ENCODE measurements at regions not wholly inside any gene's neighbourhood (a gene's known extent, or its start where the extent isn't known, plus 50 kb on each side); places are given as distances from the start of the nearest gene placed in this dataset.

DNA sequence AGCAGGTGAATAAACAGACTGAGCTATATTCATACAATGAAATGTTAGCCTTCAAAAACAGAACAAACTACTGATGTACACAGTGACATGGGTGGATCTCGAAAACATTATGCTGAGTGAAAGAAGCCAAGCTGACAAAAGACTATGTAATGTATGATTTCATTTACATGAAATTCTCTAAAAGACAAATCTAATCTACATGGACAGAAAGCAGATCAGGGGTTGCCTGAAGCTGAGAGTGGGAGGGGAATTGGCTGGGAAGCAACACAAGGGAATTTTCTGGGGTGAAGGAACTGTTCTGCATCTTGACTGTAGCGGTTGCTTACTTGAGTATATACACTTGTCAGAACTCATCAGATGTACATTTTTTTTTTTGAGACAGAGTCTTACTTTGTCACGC, 121.7 kb upstream of the SVIL start:
- no peak for DNase-seq (ENCODE audit: low read depth in 2 of 2)
- Histone ChIP-seq H4K20me1 (ENCODE audit: control insufficient read depth, extremely low read depth, insufficient read depth, low read length) (no peaks in the 10 kb centered on the region), H3K36me3 (ENCODE audit: control insufficient read depth, insufficient read depth, low read length) (no peaks in the 10 kb centered on the region), H3K9me3 (ENCODE audit: control insufficient read depth, insufficient read depth, low read depth, low read length) (no peaks in the 10 kb centered on the region), H3K9ac (ENCODE audit: insufficient read depth, low read length) (no peak overlapping the region), H2AFZ (ENCODE audit: low read length) (no peak overlapping the region), H3K79me2 (ENCODE audit: control insufficient read depth, insufficient read depth, low read length) (no peaks in the 10 kb centered on the region), H3K4me3 (replicated peaks in 1 of 4; ENCODE audit: control extremely low read depth in 1 of 4, insufficient read depth in 1 of 4, low read depth in 3 of 4, low read length in 4 of 4) (no peak overlapping the region), H3K27me3 (ENCODE audit: control insufficient read depth, insufficient read depth, low read length) (no peaks in the 10 kb centered on the region), H3K27ac (ENCODE audit: insufficient read depth, low read length) (no peak overlapping the region), H3K4me2 (ENCODE audit: extremely low read depth, insufficient read depth, low read length) (no peak overlapping the region), H3K4me1 (ENCODE audit: control insufficient read depth, extremely low read depth, insufficient read depth, low read length) (peaks cover 2% of the 10 kb centered on the region)
- TF ChIP-seq EZH2 (IDR thresholded peaks at IDR 0.05; ENCODE audit: low read length, missing control alignments) = no peak
- TF ChIP-seq, protein P1, sequence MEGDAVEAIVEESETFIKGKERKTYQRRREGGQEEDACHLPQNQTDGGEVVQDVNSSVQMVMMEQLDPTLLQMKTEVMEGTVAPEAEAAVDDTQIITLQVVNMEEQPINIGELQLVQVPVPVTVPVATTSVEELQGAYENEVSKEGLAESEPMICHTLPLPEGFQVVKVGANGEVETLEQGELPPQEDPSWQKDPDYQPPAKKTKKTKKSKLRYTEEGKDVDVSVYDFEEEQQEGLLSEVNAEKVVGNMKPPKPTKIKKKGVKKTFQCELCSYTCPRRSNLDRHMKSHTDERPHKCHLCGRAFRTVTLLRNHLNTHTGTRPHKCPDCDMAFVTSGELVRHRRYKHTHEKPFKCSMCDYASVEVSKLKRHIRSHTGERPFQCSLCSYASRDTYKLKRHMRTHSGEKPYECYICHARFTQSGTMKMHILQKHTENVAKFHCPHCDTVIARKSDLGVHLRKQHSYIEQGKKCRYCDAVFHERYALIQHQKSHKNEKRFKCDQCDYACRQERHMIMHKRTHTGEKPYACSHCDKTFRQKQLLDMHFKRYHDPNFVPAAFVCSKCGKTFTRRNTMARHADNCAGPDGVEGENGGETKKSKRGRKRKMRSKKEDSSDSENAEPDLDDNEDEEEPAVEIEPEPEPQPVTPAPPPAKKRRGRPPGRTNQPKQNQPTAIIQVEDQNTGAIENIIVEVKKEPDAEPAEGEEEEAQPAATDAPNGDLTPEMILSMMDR (conservative IDR thresholded peaks at IDR 0.05 in 1 of 2, IDR thresholded peaks at IDR 0.05 in 1 of 2; ENCODE audit: low read depth in 1 of 2, low read length in 2 of 2) = no peak

DNA sequence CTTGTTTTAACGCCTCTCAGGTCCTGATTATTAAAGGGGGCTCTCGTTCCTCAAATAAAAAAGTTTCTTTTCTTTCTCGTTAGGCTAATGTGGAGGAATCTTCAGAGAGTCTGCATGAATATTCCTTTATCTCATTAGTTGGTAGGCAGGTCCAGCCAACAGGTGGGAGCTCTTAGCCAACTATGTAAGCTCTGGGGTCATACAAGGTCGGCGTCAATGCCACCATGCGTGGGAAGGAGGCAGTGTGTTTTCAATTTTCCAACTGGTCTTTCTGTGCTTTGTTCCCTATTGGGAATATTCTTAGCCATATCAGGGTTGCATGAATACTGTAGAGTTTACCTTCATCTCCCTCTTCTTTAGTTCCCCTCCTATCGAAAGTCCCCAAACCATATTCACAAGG, 118.5 kb upstream of the SVIL start:
- no peaks in the 10 kb centered on the region for H3K27me3 ChIP-seq (ENCODE audit: control insufficient read depth, insufficient read depth, low read length)
- TF ChIP-seq, protein P1 (conservative IDR thresholded peaks at IDR 0.05 in 1 of 2, IDR thresholded peaks at IDR 0.05 in 1 of 2; ENCODE audit: low read depth in 1 of 2, low read length in 2 of 2) = no peak
- no peak for TF ChIP-seq EZH2 (IDR thresholded peaks at IDR 0.05; ENCODE audit: low read length, missing control alignments)
- no peaks in the 10 kb centered on the region for H3K9me3 ChIP-seq (ENCODE audit: control insufficient read depth, insufficient read depth, low read depth, low read length)
- no peak for DNase-seq (ENCODE audit: low read depth in 2 of 2)
- no peaks in the 10 kb centered on the region for H3K36me3 ChIP-seq (ENCODE audit: control insufficient read depth, insufficient read depth, low read length)
- H3K4me2 ChIP-seq (ENCODE audit: extremely low read depth, insufficient read depth, low read length) = no peak overlapping the region
- no peak overlapping the region for H3K9ac ChIP-seq (ENCODE audit: insufficient read depth, low read length)
- no peak overlapping the region for H2AFZ ChIP-seq (ENCODE audit: low read length)
- no peak overlapping the region for H3K27ac ChIP-seq (ENCODE audit: insufficient read depth, low read length)
- H3K79me2 ChIP-seq (ENCODE audit: control insufficient read depth, insufficient read depth, low read length) = no peaks in the 10 kb centered on the region
- no peak overlapping the region for H3K4me3 ChIP-seq (replicated peaks in 1 of 4; ENCODE audit: control extremely low read depth in 1 of 4, insufficient read depth in 1 of 4, low read depth in 3 of 4, low read length in 4 of 4)
- peaks cover 2% of the 10 kb centered on the region for H3K4me1 ChIP-seq (ENCODE audit: control insufficient read depth, extremely low read depth, insufficient read depth, low read length)
- H4K20me1 ChIP-seq (ENCODE audit: control insufficient read depth, extremely low read depth, insufficient read depth, low read length) = no peaks in the 10 kb centered on the region

DNA sequence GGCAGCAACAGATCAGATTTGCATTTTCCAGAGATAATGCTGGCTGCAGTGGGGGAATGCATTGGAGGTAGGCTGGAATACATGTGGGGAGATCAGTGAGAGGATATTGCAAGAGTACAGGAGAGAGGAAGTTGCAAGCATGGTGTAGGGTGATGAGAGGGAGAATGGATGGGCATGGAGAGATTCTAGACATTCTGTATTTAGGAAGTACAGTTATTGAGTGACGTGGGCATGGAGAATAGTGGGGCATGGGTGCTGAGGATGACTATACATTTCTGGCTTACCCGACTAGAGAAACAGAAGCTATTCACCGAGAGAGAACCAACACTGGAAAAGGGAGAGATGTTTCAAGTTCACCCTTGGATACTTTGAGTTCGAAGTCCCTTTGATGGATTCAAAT, 116.9 kb upstream of the SVIL start:
- H4K20me1 ChIP-seq (ENCODE audit: control insufficient read depth, extremely low read depth, insufficient read depth, low read length) = no peaks in the 10 kb centered on the region
- no peak overlapping the region for H2AFZ ChIP-seq (ENCODE audit: low read length)
- H3K36me3 ChIP-seq (ENCODE audit: control insufficient read depth, insufficient read depth, low read length) = no peaks in the 10 kb centered on the region
- H3K27ac ChIP-seq (ENCODE audit: insufficient read depth, low read length) = no peak overlapping the region
- no peaks in the 10 kb centered on the region for H3K79me2 ChIP-seq (ENCODE audit: control insufficient read depth, insufficient read depth, low read length)
- H3K4me1 ChIP-seq (ENCODE audit: control insufficient read depth, extremely low read depth, insufficient read depth, low read length) = peaks cover under 1% of the 10 kb centered on the region
- no peak for TF ChIP-seq EZH2 (IDR thresholded peaks at IDR 0.05; ENCODE audit: low read length, missing control alignments)
- TF ChIP-seq, protein P1 (conservative IDR thresholded peaks at IDR 0.05 in 1 of 2, IDR thresholded peaks at IDR 0.05 in 1 of 2; ENCODE audit: low read depth in 1 of 2, low read length in 2 of 2) = no peak
- H3K27me3 ChIP-seq (ENCODE audit: control insufficient read depth, insufficient read depth, low read length) = no peaks in the 10 kb centered on the region
- no peak overlapping the region for H3K4me3 ChIP-seq (replicated peaks in 1 of 4; ENCODE audit: control extremely low read depth in 1 of 4, insufficient read depth in 1 of 4, low read depth in 3 of 4, low read length in 4 of 4)
- no peak overlapping the region for H3K4me2 ChIP-seq (ENCODE audit: extremely low read depth, insufficient read depth, low read length)
- H3K9me3 ChIP-seq (ENCODE audit: control insufficient read depth, insufficient read depth, low read depth, low read length) = no peaks in the 10 kb centered on the region
- H3K9ac ChIP-seq (ENCODE audit: insufficient read depth, low read length) = no peak overlapping the region
- DNase-seq (ENCODE audit: low read depth in 2 of 2) = no peak

Measured in fibroblast of lung (primary cell).